Naive B cell (primary cell): ENCODE measurements at regions not wholly inside any gene's neighbourhood (a gene's known extent, or its start where the extent isn't known, plus 50 kb on each side); places are given as distances from the start of the nearest gene placed in this dataset.
A peak's percentile ranks its signal among the peaks of the same experiment; 100 is the strongest.

Source experiments
- ATAC-seq, 2 donors: fragments of 150-1000 bp; cut with Tn5 transposase; 2 replicates each; pipeline ENCODE4 v1.10.0; 2021; ENCODE audit warnings: low read depth in 2 of 2, mild to moderate bottlenecking in 2 of 2, moderate library complexity in 2 of 2
- DNase-seq: peaks from one replicate; pipeline ENCODE4 v3.0.0; 2022
- H3K27ac Mint-ChIP-seq, 6 donors: one replicate each; pipeline ENCODE4 v1.8.0; 2020 to 2022; ENCODE audit warnings: mild to moderate bottlenecking in 6 of 6, mixed read lengths in 6 of 6, moderate library complexity in 5 of 6, inconsistent platforms in 2 of 6
- H3K27me3 Mint-ChIP-seq, 3 donors: one replicate each; pipeline ENCODE4 v1.8.0; 2021 to 2022; ENCODE audit warnings: mixed read lengths in 3 of 3, mild to moderate bottlenecking in 1 of 3
- H3K36me3 Mint-ChIP-seq, 2 donors: one replicate each; pipeline ENCODE4 v1.8.0; 2020 to 2022; ENCODE audit warnings: mixed read lengths in 2 of 2, inconsistent platforms in 1 of 2, mild to moderate bottlenecking in 1 of 2
- H3K4me1 Mint-ChIP-seq, 3 donors: one replicate each; pipeline ENCODE4 v1.8.0; 2020 to 2022; ENCODE audit warnings: mixed read lengths in 3 of 3, inconsistent platforms in 1 of 3, mild to moderate bottlenecking in 1 of 3, moderate library complexity in 1 of 3
- H3K4me3 Mint-ChIP-seq, 8 donors: one replicate each; pipeline ENCODE4 v1.8.0; 2020 to 2022; ENCODE audit warnings: mild to moderate bottlenecking in 8 of 8, mixed read lengths in 8 of 8, moderate library complexity in 8 of 8, inconsistent platforms in 2 of 8
- H3K9me3 Mint-ChIP-seq, 7 donors: one replicate each; pipeline ENCODE4 v1.8.0; 2020 to 2022; ENCODE audit warnings: mixed read lengths in 7 of 7, mild to moderate bottlenecking in 5 of 7, inconsistent platforms in 2 of 7, moderate library complexity in 1 of 7

- H3K27me3 Mint-ChIP-seq = peaks cover 7 to 35% (median 30%) of the 10 kb centered on the region in 3 donors
- no peak overlapping the region for H3K4me3 Mint-ChIP-seq
- H3K36me3 Mint-ChIP-seq = no peaks in the 10 kb centered on the region
- no peaks in the 10 kb centered on the region for H3K4me1 Mint-ChIP-seq
- no peak for ATAC-seq
- H3K27ac Mint-ChIP-seq = peak overlapping the region in 1 of 6 donors; percentile 34
- peaks cover 7 to 34% (median 10%) of the 10 kb centered on the region in 7 donors for H3K9me3 Mint-ChIP-seq
- DNase-seq = no peak
These were observed 76.0 kb upstream of the RBBP6 start for GRCh38 chr16:24463196-24463945.

DNA sequence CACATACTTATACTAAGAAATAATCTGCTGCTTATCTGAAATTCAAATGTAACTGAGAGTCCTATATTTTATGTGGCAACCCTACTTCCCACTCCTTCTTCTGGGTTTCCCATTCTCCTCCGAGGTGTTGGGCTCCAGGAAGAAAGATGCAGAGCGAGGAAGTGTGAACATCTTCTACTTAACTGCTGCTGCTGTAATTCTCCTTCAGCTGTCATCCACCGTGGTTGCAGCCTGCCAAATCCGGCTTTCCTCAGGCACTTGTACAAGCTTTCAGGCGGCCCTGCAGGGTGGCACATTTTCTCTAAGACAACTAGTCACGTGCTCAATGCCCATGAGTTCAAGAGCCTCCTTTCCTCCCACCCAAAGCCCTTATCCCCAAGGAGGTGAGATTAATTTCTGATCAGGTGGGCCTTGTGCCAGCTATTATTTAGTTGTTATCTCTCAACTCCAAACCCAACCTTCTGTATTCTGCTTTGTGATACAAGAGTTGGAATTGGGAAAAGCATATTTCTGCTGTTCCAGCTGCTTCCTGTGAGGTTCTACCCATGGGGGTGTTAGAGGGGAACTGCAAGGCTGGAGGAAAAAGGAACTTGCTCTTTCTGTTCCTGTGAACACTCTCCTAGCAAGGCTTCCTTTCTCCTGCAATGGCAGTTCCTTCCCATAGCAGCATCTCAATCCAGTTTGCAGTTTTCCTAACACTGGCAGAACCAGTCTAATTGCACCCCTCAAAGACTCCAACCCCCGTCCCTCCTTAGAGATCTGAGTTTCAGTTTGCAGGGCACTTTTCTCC lies 67.6 kb upstream of the RBBP6 start:
- no peaks in the 10 kb centered on the region for H3K4me1 Mint-ChIP-seq
- ATAC-seq (no peak), DNase-seq (no peak)
- H3K27ac Mint-ChIP-seq = no peak overlapping the region
- no peak overlapping the region for H3K4me3 Mint-ChIP-seq
- peaks cover 0 to 26% of the 10 kb centered on the region in 2 donors for H3K36me3 Mint-ChIP-seq
- H3K9me3 Mint-ChIP-seq = peaks cover 4 to 29% (median 15%) of the 10 kb centered on the region in 7 donors
- H3K27me3 Mint-ChIP-seq = peaks cover 26 to 41% (median 39%) of the 10 kb centered on the region in 3 donors

GRCh38 chr16:24477492-24477891 lies 61.9 kb upstream of the RBBP6 start:
- Mint-ChIP-seq H3K27ac (no peak overlapping the region), H3K9me3 (peaks cover 4 to 31% (median 15%) of the 10 kb centered on the region in 7 donors), H3K4me3 (no peak overlapping the region), H3K4me1 (peaks cover 6 to 15% (median 12%) of the 10 kb centered on the region in 3 donors), H3K36me3 (peaks cover 0 to 26% of the 10 kb centered on the region in 2 donors), H3K27me3 (peaks cover 30 to 33% (median 32%) of the 10 kb centered on the region in 3 donors)
- DNase-seq = no peak
- no peak for ATAC-seq

DNA sequence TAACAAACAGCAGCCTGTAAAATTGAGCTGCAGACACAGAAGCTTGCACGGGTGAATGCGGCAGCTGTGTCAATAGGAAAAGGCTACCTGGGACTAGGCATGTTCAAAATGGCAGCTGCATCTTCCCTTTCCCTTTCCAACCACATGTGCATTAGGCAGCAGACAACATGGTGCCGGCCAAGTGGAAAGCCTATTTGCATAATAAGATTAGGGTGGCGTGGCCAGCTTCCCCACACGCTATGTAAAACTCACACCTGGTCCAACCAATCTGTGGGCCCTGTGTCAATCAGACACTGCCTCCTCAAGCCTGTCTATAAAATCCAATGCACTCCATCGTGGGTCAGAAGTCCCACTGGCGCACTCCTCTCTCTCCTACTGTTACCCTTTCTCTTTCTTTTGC lies 61.0 kb upstream of the RBBP6 start:
- DNase-seq = no peak
- Mint-ChIP-seq H3K27me3 (peaks cover 28 to 36% (median 31%) of the 10 kb centered on the region in 3 donors), H3K9me3 (peaks cover 4 to 31% (median 15%) of the 10 kb centered on the region in 7 donors), H3K36me3 (peaks cover 0 to 24% of the 10 kb centered on the region in 2 donors), H3K4me3 (no peak overlapping the region), H3K27ac (peak overlapping the region in 1 of 6 donors; percentile 82), H3K4me1 (peaks cover 6 to 15% (median 12%) of the 10 kb centered on the region in 3 donors)
- ATAC-seq = no peak

DNA sequence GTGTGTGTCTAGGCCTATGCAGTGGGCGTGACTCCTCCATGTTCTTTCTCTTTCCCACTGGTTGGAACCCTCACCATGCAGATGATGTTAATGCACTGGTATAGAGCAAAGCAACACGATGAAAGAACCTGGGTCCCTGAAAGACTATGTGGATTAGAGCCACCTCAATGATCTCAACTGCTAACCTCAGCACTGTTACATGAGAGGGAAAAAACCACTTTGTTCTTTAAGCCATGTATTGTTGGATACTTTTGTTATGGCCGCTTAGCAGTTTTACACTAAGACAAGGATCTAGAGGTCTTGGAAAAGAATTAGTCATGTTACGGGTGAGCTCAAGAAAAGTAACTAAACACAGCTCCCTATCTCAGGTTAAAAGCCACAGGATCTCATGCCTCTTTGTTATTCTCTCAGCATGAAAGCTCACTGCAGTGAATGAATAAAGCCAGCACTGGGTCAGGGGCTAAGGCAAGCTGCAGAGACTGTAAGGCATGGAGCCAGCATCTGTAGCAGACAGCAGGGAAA lies 56.6 kb upstream of the RBBP6 start:
- no peaks in the 10 kb centered on the region for H3K36me3 Mint-ChIP-seq
- H3K9me3 Mint-ChIP-seq = peaks cover 1 to 8% (median 5%) of the 10 kb centered on the region in 7 donors
- peaks cover 18 to 26% (median 22%) of the 10 kb centered on the region in 3 donors for H3K27me3 Mint-ChIP-seq

DNA sequence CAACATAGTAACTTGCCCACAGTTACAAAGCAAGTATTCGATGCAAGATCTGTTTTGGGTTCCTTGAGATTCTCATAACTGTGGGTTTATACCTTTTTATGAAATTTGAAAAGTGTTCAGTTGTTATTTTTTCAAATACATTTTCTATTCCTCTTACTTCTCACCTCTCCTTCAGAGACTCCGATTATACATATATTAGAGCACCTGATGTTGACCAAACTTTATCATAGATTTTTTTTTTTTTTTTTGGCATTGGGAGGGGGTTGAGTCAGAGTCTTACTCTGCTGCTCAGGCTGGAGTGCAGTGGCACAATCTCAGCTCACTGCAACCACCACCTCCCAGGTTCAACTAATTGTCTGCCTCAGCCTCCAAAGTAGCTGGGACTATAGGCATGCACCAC lies 51.3 kb upstream of the RBBP6 start:
- Mint-ChIP-seq H3K36me3 (peaks cover 8 to 9% of the 10 kb centered on the region in 2 donors), H3K27me3 (peaks cover 26 to 45% (median 29%) of the 10 kb centered on the region in 3 donors), H3K4me1 (no peaks in the 10 kb centered on the region), H3K9me3 (peaks cover 3 to 18% (median 9%) of the 10 kb centered on the region in 7 donors), H3K27ac (no peak overlapping the region), H3K4me3 (no peak overlapping the region)
- ATAC-seq = no peak
- no peak for DNase-seq

More for the DNA sequence above, 56.6 kb upstream of the RBBP6 start:
- Mint-ChIP-seq H3K4me3 (no peak overlapping the region), H3K4me1 (peaks cover 6 to 13% (median 12%) of the 10 kb centered on the region in 3 donors), H3K27ac (no peak overlapping the region)
- ATAC-seq (no peak), DNase-seq (no peak)
